Ovary (tissue), 7 donors: ENCODE measurements at regions not wholly inside any gene's neighbourhood (a gene's known extent, or its start where the extent isn't known, plus 50 kb on each side); places are given as distances from the start of the nearest gene placed in this dataset.
"Not testable (repeated sequence)": the region's sequence is repeated elsewhere in the genome, so short reads cannot be mapped to it uniquely, and the experiment has no call there.

Source experiments
- DNase-seq, 5 donors: peaks; one replicate each; pipeline ENCODE4 v3.0.0-alpha.2; 2019 to 2020
- H3K27ac ChIP-seq, 2 donors: fragments of 200-600 bp; one replicate each; pipeline versions ENCODE4 v1.5.1 to v1.8.0; 2019 to 2022
- H3K27me3 ChIP-seq: fragments of 200-600 bp; one replicate; pipeline ENCODE4 v1.8.0; 2022
- H3K36me3 ChIP-seq: fragments of 200-600 bp; sonication (generic); one replicate; pipeline ENCODE4 v1.5.1; 2019
- H3K4me1 ChIP-seq: one replicate; pipeline ENCODE4 v1.8.1; 2013; ENCODE audit warnings: mild to moderate bottlenecking, moderate library complexity; ENCODE audit not compliant: insufficient read depth
- H3K4me3 ChIP-seq: fragments of 200-600 bp; sonication (generic); one replicate; pipeline ENCODE4 v1.5.1; 2017
- H3K9me3 ChIP-seq, 2 donors: fragments of 200-600 bp in 1 of 2; sonication (generic) in 1 of 2; one replicate each; pipeline versions ENCODE4 v1.5.1 to v1.8.1; 2013 to 2019; ENCODE audit warnings: mild to moderate bottlenecking in 1 of 2, moderate library complexity in 1 of 2
- EP300 ChIP-seq: sonication (generic); formaldehyde crosslinking; IDR thresholded peaks from one replicate; pipeline ENCODE4 v1.6.1; 2017; ENCODE audit warnings: antibody characterized with exemption
- POLR2A ChIP-seq: fragments of 450-650 bp; IDR thresholded peaks from one replicate; pipeline ENCODE4 v1.6.1; 2017; ENCODE audit warnings: antibody characterized with exemption, mild to moderate bottlenecking, moderate library complexity
- WGBS, 3 donors: extraction: QIAGEN DNeasy Blood & Tissue Kit in 1 of 3; methylation state at CpG; one replicate each; pipeline versions ENCODE4 v1.1.5 to v1.1.7; 2013 to 2017; 5-methylcytosine and 5-hydroxymethylcytosine counted together
- intact Hi-C, 4 donors: fragments of 100-400 bp; cut with DNase I; formaldehyde crosslinking; loops; one replicate each; pipeline versions ENCODE4 v1.11.0 to v1.15.1; 2022 to 2023
- TF ChIP-seq, protein P1 (sequence below), 3 donors: fragments of 450-650 bp in 2 of 3; fragments of 200-600 bp in 1 of 3; IDR thresholded peaks; one replicate each; pipeline versions ENCODE4 v1.5.1 to v1.8.0; 2016 to 2022; ENCODE audit warnings: antibody characterized with exemption in 3 of 3, mild to moderate bottlenecking in 1 of 3
- donor health status: DM: no; HTN: no; CAD: no; lungs with moderate emphysema.
- donor health status: DM: no; HTN: no; CAD: no.
- donor health status: Bipolar disorder and iron deficiency.
- donor health status: DM: no; HTN: no; CAD: no.
- donor health status: DM: yes; HTN: yes; CAD: no.

DNA sequence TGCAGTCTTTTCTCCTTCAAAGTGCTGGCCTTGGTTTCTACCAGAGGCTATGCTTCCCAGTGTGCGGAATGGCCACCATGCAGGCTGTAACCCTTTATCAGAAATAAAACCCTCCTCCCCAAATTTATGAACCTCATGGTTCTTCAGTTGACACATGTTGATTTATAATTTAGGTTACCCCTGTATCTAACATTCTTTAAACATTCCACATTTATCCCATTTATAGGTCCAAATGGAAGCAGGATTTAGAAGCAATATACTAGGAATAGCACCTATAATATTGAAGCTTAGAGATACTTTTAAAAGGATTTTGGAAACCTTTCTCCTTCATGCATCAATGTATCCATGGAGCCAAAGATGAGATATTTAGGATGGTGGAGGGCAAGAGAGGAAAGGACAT lies 438.8 kb upstream of the C16orf82 start:
- H3K9me3 ChIP-seq: no peaks in the 10 kb centered on the region
- no peaks in the 10 kb centered on the region for H3K4me1 ChIP-seq
- H3K27me3 ChIP-seq: no peaks in the 10 kb centered on the region
- TF ChIP-seq POLR2A: no peak
- TF ChIP-seq EP300: no peak
- TF ChIP-seq, protein P1, sequence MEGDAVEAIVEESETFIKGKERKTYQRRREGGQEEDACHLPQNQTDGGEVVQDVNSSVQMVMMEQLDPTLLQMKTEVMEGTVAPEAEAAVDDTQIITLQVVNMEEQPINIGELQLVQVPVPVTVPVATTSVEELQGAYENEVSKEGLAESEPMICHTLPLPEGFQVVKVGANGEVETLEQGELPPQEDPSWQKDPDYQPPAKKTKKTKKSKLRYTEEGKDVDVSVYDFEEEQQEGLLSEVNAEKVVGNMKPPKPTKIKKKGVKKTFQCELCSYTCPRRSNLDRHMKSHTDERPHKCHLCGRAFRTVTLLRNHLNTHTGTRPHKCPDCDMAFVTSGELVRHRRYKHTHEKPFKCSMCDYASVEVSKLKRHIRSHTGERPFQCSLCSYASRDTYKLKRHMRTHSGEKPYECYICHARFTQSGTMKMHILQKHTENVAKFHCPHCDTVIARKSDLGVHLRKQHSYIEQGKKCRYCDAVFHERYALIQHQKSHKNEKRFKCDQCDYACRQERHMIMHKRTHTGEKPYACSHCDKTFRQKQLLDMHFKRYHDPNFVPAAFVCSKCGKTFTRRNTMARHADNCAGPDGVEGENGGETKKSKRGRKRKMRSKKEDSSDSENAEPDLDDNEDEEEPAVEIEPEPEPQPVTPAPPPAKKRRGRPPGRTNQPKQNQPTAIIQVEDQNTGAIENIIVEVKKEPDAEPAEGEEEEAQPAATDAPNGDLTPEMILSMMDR (IDR thresholded peaks at IDR 0.05): no peak
- no peak overlapping the region for H3K27ac ChIP-seq
- intact Hi-C loops: no loop called here
- H3K36me3 ChIP-seq: no peaks in the 10 kb centered on the region
- no peak overlapping the region for H3K4me3 ChIP-seq
- 83 to 97% (median 96%) methylated on average over 1 of the region's 1 CpG for WGBS, 3 donors
- DNase-seq: no peak

DNA sequence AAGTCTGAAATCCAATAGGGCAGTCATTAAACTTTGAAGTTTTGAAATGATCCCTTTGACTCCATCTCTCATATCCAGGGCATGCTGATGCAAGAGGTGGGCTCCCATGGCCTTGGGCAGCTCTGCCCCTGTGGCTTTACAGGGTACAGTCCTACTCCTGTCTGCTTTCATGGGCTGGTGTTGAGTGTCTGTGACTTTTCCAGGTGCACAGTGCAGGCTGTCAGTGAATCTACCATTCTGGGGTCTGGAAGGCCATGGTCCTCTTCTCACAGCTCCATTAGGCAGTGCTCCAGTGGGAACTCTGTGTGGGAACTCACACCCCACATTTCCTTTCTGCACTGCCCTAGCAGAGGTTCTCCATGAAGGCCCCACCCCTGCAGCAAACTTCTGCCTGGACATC lies 435.4 kb upstream of the C16orf82 start:
- H3K36me3 ChIP-seq, H3K4me1 ChIP-seq, DNase-seq, H3K27me3 ChIP-seq, H3K9me3 ChIP-seq, H3K4me3 ChIP-seq, H3K27ac ChIP-seq, intact Hi-C loops: not testable (repeated sequence)

DNA sequence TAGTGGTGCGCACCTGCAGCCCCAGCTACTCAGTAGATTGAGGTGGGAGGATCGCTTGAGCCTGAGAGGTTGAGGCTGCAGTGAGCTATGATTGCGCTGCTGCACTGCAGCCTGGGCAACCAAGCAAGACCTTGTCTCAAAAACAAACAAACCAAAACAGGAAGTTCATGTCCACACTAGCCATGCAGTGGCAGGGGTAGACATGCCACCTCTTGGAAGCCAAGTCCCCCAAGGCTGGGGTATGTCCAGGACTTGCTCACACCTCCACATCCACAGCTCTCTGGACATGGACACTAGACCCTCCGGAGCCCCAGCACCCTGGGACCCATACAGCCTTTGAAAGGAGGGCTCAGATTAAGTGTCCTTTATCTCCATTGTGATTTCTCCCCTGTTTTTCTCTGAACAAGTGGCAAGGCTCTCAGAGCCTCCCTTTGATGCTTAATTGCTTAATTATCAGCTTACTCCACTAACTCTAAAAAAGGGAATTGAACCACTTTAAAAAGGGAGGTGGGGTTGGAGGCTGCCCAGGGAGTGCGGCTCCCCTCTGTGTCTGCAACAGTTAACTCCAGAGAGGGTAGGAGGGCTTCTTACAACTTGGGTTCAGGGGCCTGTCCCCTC lies 424.6 kb upstream of the C16orf82 start:
- DNase-seq: no peak
- Histone ChIP-seq H3K27me3 (no peaks in the 10 kb centered on the region), H3K27ac (no peak overlapping the region), H3K4me1 (no peaks in the 10 kb centered on the region), H3K9me3 (no peaks in the 10 kb centered on the region), H3K36me3 (no peaks in the 10 kb centered on the region), H3K4me3 (no peak overlapping the region)
- WGBS, 3 donors: 68 to 74% (median 73%) methylated on average over 5 of the region's 5 CpGs
- intact Hi-C loops: no loop called here
- TF ChIP-seq EP300: no peak
- TF ChIP-seq, protein P1 (IDR thresholded peaks at IDR 0.05): no peak
- no peak for TF ChIP-seq POLR2A

DNA sequence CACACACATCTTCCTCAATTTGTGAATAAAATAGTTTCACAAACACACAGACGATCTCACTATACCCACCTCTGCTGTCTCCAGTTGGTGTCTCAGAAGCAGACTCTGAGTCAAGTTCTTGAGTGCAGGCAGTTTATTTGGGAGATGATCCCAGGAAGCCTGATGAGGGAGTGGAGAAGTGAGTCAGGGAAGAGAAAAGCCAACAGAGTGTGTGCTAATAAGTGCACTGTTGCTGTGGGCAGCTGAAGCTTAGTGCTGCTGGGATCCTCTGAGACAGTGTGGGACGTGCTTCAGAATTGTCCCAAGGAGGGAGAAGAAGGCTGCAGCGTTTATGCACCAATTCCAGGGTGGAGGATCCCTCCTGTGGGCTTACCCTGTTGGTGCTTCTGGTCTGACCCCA lies 423.2 kb upstream of the C16orf82 start:
- Histone ChIP-seq H3K9me3 (no peaks in the 10 kb centered on the region), H3K4me3 (no peak overlapping the region), H3K4me1 (no peaks in the 10 kb centered on the region), H3K27me3 (no peaks in the 10 kb centered on the region), H3K36me3 (no peaks in the 10 kb centered on the region), H3K27ac (no peak overlapping the region)
- DNase-seq: no peak
- intact Hi-C loops: no loop called here
- TF ChIP-seq, protein P1 (IDR thresholded peaks at IDR 0.05): no peak
- TF ChIP-seq EP300 (no peak), POLR2A (no peak)
- WGBS, 3 donors: 37 to 56% (median 44%) methylated on average over 3 of the region's 3 CpGs

DNA sequence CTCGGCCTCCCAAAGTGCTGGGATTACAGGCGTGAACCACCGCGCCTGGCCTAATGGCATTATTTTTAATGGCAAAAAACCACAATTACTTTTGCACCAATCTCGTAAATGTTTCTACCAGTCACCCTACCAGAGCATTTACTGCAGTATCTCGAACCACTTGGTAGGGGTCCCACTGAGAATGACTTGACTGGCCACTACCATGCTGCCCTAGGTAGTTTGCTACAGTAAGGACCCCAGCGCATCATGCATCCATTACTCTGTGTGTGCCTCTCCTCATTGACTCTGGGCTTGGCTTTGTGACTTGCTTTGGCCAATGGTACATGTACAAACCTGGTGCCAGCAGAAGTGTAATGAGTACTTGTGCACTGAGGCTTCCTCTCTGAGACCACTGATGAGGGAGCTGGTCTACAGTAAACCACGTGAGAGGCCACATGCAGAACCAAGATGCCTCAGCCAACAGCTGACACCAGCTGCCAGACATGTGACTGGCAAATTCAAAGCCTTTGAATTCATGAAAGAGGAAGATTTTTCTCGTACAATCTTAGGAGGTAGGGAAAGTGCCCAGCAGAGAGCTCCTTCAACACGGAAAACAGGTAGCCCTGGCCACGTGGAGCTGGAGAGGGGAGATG lies 421.7 kb upstream of the C16orf82 start:
- TF ChIP-seq, protein P1 (IDR thresholded peaks at IDR 0.05): no peak
- TF ChIP-seq EP300: no peak
- TF ChIP-seq POLR2A: no peak
- H3K4me1 ChIP-seq: no peaks in the 10 kb centered on the region
- 71 to 80% (median 71%) methylated on average over 11 of the region's 11 CpGs for WGBS, 3 donors
- H3K27me3 ChIP-seq: no peaks in the 10 kb centered on the region
- no peak for DNase-seq
- H3K4me3 ChIP-seq: no peak overlapping the region
- no peaks in the 10 kb centered on the region for H3K36me3 ChIP-seq
- intact Hi-C loops: no loop called here
- H3K27ac ChIP-seq: no peak overlapping the region
- no peaks in the 10 kb centered on the region for H3K9me3 ChIP-seq
